ENCODE measurements at regions not wholly inside any gene's neighbourhood (a gene's known extent, or its start where the extent isn't known, plus 50 kb on each side); places are given as distances from the start of the nearest gene placed in this dataset.
"Not testable (repeated sequence)": the region's sequence is repeated elsewhere in the genome, so short reads cannot be mapped to it uniquely, and the experiment has no call there.

GRCh38 chr5:106134549-106134948, 1536.2 kb downstream of the EFNA5 start:
- DNase-seq (ENCODE audit: low read depth in 2 of 2): no peak

- DNase-seq (ENCODE audit: low read depth in 2 of 2): no peak
Measured at GRCh38 chr5:106127985-106128384, 1542.8 kb downstream of the EFNA5 start.

- DNase-seq (ENCODE audit: low read depth in 2 of 2): no peak
Measured at GRCh38 chr5:106127341-106127781, 1543.4 kb downstream of the EFNA5 start.

GRCh38 chr5:106121972-106122605, 1548.6 kb downstream of the EFNA5 start:
- DNase-seq (ENCODE audit: low read depth in 2 of 2): no peak

GRCh38 chr5:106116682-106117081, 1554.1 kb downstream of the EFNA5 start:
- DNase-seq (ENCODE audit: low read depth in 2 of 2): no peak

GRCh38 chr5:106113922-106114321, 1556.8 kb downstream of the EFNA5 start:
- DNase-seq (ENCODE audit: low read depth in 2 of 2): no peak

- no peak for DNase-seq (ENCODE audit: low read depth in 2 of 2)
Measured at GRCh38 chr5:106106384-106106783, 1564.4 kb downstream of the EFNA5 start.

- DNase-seq (ENCODE audit: low read depth in 2 of 2): no peak
Measured at GRCh38 chr5:106097340-106097739, 1573.4 kb downstream of the EFNA5 start.

GRCh38 chr5:106094839-106095238, 1575.9 kb downstream of the EFNA5 start:
- no peak for DNase-seq (ENCODE audit: low read depth in 2 of 2)

- DNase-seq (ENCODE audit: low read depth in 2 of 2): no peak
Measured at GRCh38 chr5:106094204-106094607, 1576.5 kb downstream of the EFNA5 start.

- DNase-seq (ENCODE audit: low read depth in 2 of 2): no peak
Measured at GRCh38 chr5:106093134-106093533, 1577.6 kb downstream of the EFNA5 start.

- no peak for DNase-seq (ENCODE audit: low read depth in 2 of 2)
Measured at GRCh38 chr5:106092455-106092854, 1578.3 kb downstream of the EFNA5 start.

- no peak for DNase-seq (ENCODE audit: low read depth in 2 of 2)
Measured at GRCh38 chr5:106089073-106089472, 1581.7 kb downstream of the EFNA5 start.

- no peak for DNase-seq (ENCODE audit: low read depth in 2 of 2)
Measured at GRCh38 chr5:106088462-106088861, 1582.3 kb downstream of the EFNA5 start.

- no peak for DNase-seq (ENCODE audit: low read depth in 2 of 2)
Measured at GRCh38 chr5:106086352-106086751, 1584.4 kb downstream of the EFNA5 start.

- no peak for DNase-seq (ENCODE audit: low read depth in 2 of 2)
Measured at GRCh38 chr5:106085556-106085955, 1585.2 kb downstream of the EFNA5 start.

GRCh38 chr5:106085136-106085535, 1585.6 kb downstream of the EFNA5 start:
- no peak for DNase-seq (ENCODE audit: low read depth in 2 of 2)

GRCh38 chr5:106080535-106080934, 1590.2 kb downstream of the EFNA5 start:
- DNase-seq (ENCODE audit: low read depth in 2 of 2): no peak

GRCh38 chr5:106076655-106077054, 1594.1 kb downstream of the EFNA5 start:
- no peak for DNase-seq (ENCODE audit: low read depth in 2 of 2)

- no peak for DNase-seq (ENCODE audit: low read depth in 2 of 2)
Measured at GRCh38 chr5:106072208-106072607, 1598.5 kb downstream of the EFNA5 start.

- no peak for DNase-seq (ENCODE audit: low read depth in 2 of 2)
Measured at GRCh38 chr5:106047341-106047740, 1623.4 kb downstream of the EFNA5 start.

- not testable (repeated sequence) for DNase-seq (ENCODE audit: low read depth in 2 of 2)
Measured at GRCh38 chr5:106032069-106032468, 1638.7 kb downstream of the EFNA5 start.

GRCh38 chr5:106028314-106028713, 1642.4 kb downstream of the EFNA5 start:
- DNase-seq (ENCODE audit: low read depth in 2 of 2): no peak

- DNase-seq (ENCODE audit: low read depth in 2 of 2): no peak
Measured at GRCh38 chr5:106020894-106021293, 1649.8 kb downstream of the EFNA5 start.

All from fibroblast of skin of left biceps (primary cell).